RWPE2 (cell line): ENCODE measurements at regions not wholly inside any gene's neighbourhood (a gene's known extent, or its start where the extent isn't known, plus 50 kb on each side); places are given as distances from the start of the nearest gene placed in this dataset.

ENCODE experiments used
- ATAC-seq: fragments of 200-7000 bp; cut with Tn5 transposase; 3 replicates; pipeline ENCODE4 v1.9.1; 2021; ENCODE audit warnings: low read depth
- DNase-seq: peaks from one replicate; pipeline ENCODE4 v3.0.0-alpha.2; 2020; ENCODE audit warnings: low spot score
- H3K27ac ChIP-seq: fragments of 450-650 bp; 2 replicates; pipeline ENCODE4 v1.5.1; 2017; ENCODE audit warnings: mild to moderate bottlenecking; ENCODE audit not compliant: poor library complexity, severe bottlenecking
- H3K27me3 ChIP-seq: fragments of 250-450 bp; sonication (Bioruptor Pico); 2 replicates; pipeline ENCODE4 v1.5.1; 2021; ENCODE audit warnings: mild to moderate bottlenecking, moderate library complexity; ENCODE audit not compliant: insufficient read depth, poor library complexity, severe bottlenecking
- H3K36me3 ChIP-seq: fragments of 250-450 bp; sonication (Bioruptor Pico); 2 replicates; pipeline ENCODE4 v1.5.1; 2020; ENCODE audit warnings: low read depth, mild to moderate bottlenecking, moderate library complexity
- H3K4me1 ChIP-seq: fragments of 250-450 bp; sonication (Bioruptor Pico); 2 replicates; pipeline ENCODE4 v1.5.1; 2021; ENCODE audit warnings: mild to moderate bottlenecking, moderate library complexity; ENCODE audit not compliant: insufficient read depth, poor library complexity, severe bottlenecking
- H3K4me3 ChIP-seq: fragments of 250-450 bp; sonication (Bioruptor Pico); 2 replicates; pipeline ENCODE4 v1.5.1; 2021; ENCODE audit warnings: mild to moderate bottlenecking, moderate library complexity; ENCODE audit not compliant: severe bottlenecking
- H3K9me3 ChIP-seq: fragments of 250-450 bp; sonication (Bioruptor Pico); 2 replicates; pipeline ENCODE4 v1.5.1; 2021; ENCODE audit warnings: mild to moderate bottlenecking, moderate library complexity; ENCODE audit not compliant: severe bottlenecking
- CTCF ChIP-seq: fragments of 450-650 bp; IDR thresholded peaks from one replicate; pipeline ENCODE4 v1.5.1; 2017; ENCODE audit warnings: mild to moderate bottlenecking, moderate library complexity; ENCODE audit not compliant: poor library complexity, severe bottlenecking

GRCh38 chr20:60543598-60543997, 585.4 kb downstream of the CDH26 start:
- no peaks in the 10 kb centered on the region for H3K36me3 ChIP-seq
- no peak for DNase-seq
- ATAC-seq = no peak
- H3K4me1 ChIP-seq = no peaks in the 10 kb centered on the region
- H3K4me3 ChIP-seq = no peak overlapping the region
- TF ChIP-seq CTCF = no peak
- H3K9me3 ChIP-seq = peaks cover 2% of the 10 kb centered on the region
- H3K27ac ChIP-seq = no peak overlapping the region
- peaks cover 93% of the 10 kb centered on the region for H3K27me3 ChIP-seq

GRCh38 chr20:60553095-60553494, 594.9 kb downstream of the CDH26 start:
- Histone ChIP-seq H3K27me3 (peaks cover 85% of the 10 kb centered on the region), H3K36me3 (no peaks in the 10 kb centered on the region), H3K4me1 (no peaks in the 10 kb centered on the region), H3K27ac (no peak overlapping the region), H3K4me3 (no peak overlapping the region), H3K9me3 (no peaks in the 10 kb centered on the region)
- no peak for ATAC-seq
- no peak for DNase-seq
- no peak for TF ChIP-seq CTCF

- DNase-seq = no peak
- H3K36me3 ChIP-seq = no peaks in the 10 kb centered on the region
- no peaks in the 10 kb centered on the region for H3K4me1 ChIP-seq
- no peak for ATAC-seq
- H3K9me3 ChIP-seq = no peaks in the 10 kb centered on the region
- peaks cover 96% of the 10 kb centered on the region for H3K27me3 ChIP-seq
- no peak for TF ChIP-seq CTCF
- no peak overlapping the region for H3K27ac ChIP-seq
- no peak overlapping the region for H3K4me3 ChIP-seq
Measured at GRCh38 chr20:60558486-60558885, 600.3 kb downstream of the CDH26 start.

GRCh38 chr20:60559462-60559861, 601.2 kb downstream of the CDH26 start:
- peaks cover 96% of the 10 kb centered on the region for H3K27me3 ChIP-seq
- no peak overlapping the region for H3K27ac ChIP-seq
- H3K4me1 ChIP-seq = no peaks in the 10 kb centered on the region
- H3K4me3 ChIP-seq = no peak overlapping the region
- H3K36me3 ChIP-seq = no peaks in the 10 kb centered on the region
- ATAC-seq (no peak; the same call in 2 of the 3 replicates), DNase-seq (no peak)
- TF ChIP-seq CTCF = no peak
- no peaks in the 10 kb centered on the region for H3K9me3 ChIP-seq

GRCh38 chr20:60561052-60561451, 602.8 kb downstream of the CDH26 start:
- H3K27ac ChIP-seq = no peak overlapping the region
- H3K27me3 ChIP-seq = peaks cover 96% of the 10 kb centered on the region
- H3K36me3 ChIP-seq = no peaks in the 10 kb centered on the region
- no peak for DNase-seq
- H3K9me3 ChIP-seq = no peaks in the 10 kb centered on the region
- no peak for TF ChIP-seq CTCF
- no peak overlapping the region for H3K4me3 ChIP-seq
- no peaks in the 10 kb centered on the region for H3K4me1 ChIP-seq
- no peak for ATAC-seq
